GM12801 (cell line): ENCODE measurements at regions not wholly inside any gene's neighbourhood (a gene's known extent, or its start where the extent isn't known, plus 50 kb on each side); places are given as distances from the start of the nearest gene placed in this dataset.

Source experiments
- CTCF ChIP-seq: IDR thresholded peaks from one replicate; pipeline ENCODE4 v1.5.1; 2011; ENCODE audit warnings: control low read depth; ENCODE audit not compliant: insufficient read length; ENCODE audit errors: extremely low read depth

GRCh38 chr21:27569091-27569490, 602.2 kb upstream of the ADAMTS5 start:
- TF ChIP-seq CTCF: no peak

GRCh38 chr21:27567381-27567780, 600.5 kb upstream of the ADAMTS5 start:
- TF ChIP-seq CTCF: no peak

GRCh38 chr21:27566521-27566920, 599.6 kb upstream of the ADAMTS5 start:
- no peak for TF ChIP-seq CTCF

- TF ChIP-seq CTCF: no peak
These were observed 598.5 kb upstream of the ADAMTS5 start for GRCh38 chr21:27565364-27565763.

- TF ChIP-seq CTCF: no peak
These were observed 597.9 kb upstream of the ADAMTS5 start for GRCh38 chr21:27564684-27565301.

- no peak for TF ChIP-seq CTCF
These were observed 595.4 kb upstream of the ADAMTS5 start for GRCh38 chr21:27562303-27562702.

GRCh38 chr21:27561116-27561515, 594.2 kb upstream of the ADAMTS5 start:
- TF ChIP-seq CTCF: no peak

- no peak for TF ChIP-seq CTCF
These were observed 590.5 kb upstream of the ADAMTS5 start for GRCh38 chr21:27557356-27557755.
